ENCODE measurements at regions not wholly inside any gene's neighbourhood (a gene's known extent, or its start where the extent isn't known, plus 50 kb on each side); places are given as distances from the start of the nearest gene placed in this dataset.
A peak's percentile ranks its signal among the peaks of the same experiment; 100 is the strongest.

DNA sequence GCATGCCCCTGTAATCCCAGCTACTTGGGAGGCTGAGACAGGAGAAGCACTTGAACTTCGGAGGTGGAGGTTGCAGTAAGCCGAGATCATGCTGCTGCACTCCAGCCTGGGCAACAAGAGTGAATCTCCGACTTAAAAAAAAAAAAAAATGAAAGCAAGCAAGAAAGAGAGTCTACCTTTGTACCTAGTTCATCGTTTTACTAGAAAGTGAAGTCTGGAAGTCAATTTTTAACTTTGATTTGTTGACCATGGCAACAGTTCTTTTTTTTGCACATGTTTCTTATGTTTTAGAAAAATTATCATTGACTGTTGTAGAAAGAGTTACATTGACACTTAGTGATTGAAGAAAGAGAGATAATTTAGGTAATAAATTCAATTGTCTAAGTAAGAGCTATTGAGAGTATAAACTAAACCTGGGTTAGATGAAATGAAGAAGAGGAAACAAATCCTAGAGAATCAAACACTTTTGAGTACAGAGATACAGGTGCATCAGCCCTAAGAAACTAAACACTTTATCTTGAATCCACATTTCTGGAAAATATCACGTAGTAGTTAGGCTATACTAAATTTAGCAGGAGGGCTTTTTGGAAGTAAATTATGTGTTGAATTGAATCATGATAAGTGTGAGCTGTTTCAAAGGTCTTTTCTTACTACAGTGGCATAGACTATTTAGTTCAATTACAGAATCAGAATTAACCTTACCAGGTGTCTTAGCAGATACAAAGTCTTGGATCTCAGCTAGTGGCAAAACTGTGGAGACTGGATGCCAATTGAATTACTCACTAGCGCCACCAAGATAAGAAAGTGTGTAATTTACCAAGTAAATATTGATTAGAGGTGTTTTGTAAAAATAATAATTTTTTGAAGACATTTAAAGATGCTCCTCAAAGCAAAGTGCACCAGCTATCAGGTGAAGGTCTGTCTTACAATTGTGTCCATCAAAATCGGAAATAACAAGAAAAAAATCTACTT is 303.4 kb upstream of the NRXN1 start:
- TF ChIP-seq, protein P1, sequence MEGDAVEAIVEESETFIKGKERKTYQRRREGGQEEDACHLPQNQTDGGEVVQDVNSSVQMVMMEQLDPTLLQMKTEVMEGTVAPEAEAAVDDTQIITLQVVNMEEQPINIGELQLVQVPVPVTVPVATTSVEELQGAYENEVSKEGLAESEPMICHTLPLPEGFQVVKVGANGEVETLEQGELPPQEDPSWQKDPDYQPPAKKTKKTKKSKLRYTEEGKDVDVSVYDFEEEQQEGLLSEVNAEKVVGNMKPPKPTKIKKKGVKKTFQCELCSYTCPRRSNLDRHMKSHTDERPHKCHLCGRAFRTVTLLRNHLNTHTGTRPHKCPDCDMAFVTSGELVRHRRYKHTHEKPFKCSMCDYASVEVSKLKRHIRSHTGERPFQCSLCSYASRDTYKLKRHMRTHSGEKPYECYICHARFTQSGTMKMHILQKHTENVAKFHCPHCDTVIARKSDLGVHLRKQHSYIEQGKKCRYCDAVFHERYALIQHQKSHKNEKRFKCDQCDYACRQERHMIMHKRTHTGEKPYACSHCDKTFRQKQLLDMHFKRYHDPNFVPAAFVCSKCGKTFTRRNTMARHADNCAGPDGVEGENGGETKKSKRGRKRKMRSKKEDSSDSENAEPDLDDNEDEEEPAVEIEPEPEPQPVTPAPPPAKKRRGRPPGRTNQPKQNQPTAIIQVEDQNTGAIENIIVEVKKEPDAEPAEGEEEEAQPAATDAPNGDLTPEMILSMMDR (IDR thresholded peaks at IDR 0.05): peak in 2 of 4 donors; percentile 21 to 39
- no peak for TF ChIP-seq POLR2A (IDR thresholded peaks at IDR 0.05)
- peak overlapping the region in 1 of 3 donors; percentile 19 for H3K4me3 ChIP-seq
- whole genome bisulfite sequencing (ENCODE audit: insufficient coverage, low coverage, low lambda C conversion rate, missing lambda C conversion rate): 29% methylated on average over 7 of the region's 7 CpGs
- intact Hi-C loops (cut with DNase I): no loop called here
- peak; percentile 52 to 91 (median 80) for ATAC-seq
- peaks cover 0 to 17% (median 0%) of the 10 kb centered on the region in 4 donors for H3K4me1 ChIP-seq
- H3K9me3 ChIP-seq: no peaks in the 10 kb centered on the region
- no peaks in the 10 kb centered on the region for H3K27me3 ChIP-seq
- no peak overlapping the region for H3K27ac ChIP-seq
- no peaks in the 10 kb centered on the region for H3K36me3 ChIP-seq
- DNase-seq: no peak

DNA sequence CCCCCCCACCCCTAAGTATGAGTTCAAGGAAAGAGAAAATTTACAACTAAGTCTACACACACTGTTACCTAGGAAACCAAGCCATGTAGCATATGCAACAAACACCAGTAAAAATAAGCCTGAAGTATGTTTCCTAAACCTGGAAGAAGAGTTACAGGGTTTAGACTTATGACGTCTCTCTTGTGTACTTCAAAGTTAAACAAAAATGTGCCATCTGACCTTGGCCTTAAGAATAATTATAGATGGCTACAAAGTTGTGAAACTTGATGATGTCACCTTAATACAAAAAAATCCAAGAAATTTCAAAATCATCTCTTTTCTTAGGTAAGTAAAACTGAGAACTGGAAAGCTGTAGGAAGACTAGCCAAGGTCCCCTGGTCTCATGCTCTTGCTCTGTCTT is 297.6 kb upstream of the NRXN1 start:
- Histone ChIP-seq H3K9me3 (no peaks in the 10 kb centered on the region), H3K4me1 (peaks cover 0 to 5% (median 0%) of the 10 kb centered on the region in 4 donors), H3K27ac (no peak overlapping the region), H3K4me3 (no peak overlapping the region), H3K36me3 (no peaks in the 10 kb centered on the region), H3K27me3 (no peaks in the 10 kb centered on the region)
- intact Hi-C loops (cut with DNase I): no loop called here
- WGBS (ENCODE audit: insufficient coverage, low coverage, low lambda C conversion rate, missing lambda C conversion rate): 21% methylated on average over 1 of the region's 1 CpG
- no peak for TF ChIP-seq POLR2A (IDR thresholded peaks at IDR 0.05)
- TF ChIP-seq, protein P1 (IDR thresholded peaks at IDR 0.05): no peak
- DNase-seq: no peak
- no peak for ATAC-seq

DNA sequence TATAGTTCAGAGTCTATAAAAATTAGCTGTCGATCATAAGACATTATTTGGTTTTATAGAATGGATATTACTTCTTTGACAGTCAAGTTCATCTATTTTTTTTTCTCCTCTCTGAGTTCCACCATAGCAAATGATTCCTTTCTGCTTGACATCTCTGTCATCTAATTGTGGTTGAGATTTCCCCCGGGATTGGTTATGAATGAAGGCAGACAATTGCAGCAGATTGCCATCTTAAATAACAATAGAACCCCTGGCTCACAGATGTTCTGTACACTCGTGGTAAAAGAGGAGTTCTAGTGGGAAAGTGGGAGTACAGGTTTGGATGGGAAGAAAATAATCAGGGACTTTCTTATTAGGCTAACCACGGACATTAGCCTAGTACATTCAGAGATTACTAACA is 292.1 kb upstream of the NRXN1 start:
- H3K4me3 ChIP-seq: no peak overlapping the region
- no peaks in the 10 kb centered on the region for H3K9me3 ChIP-seq
- no peaks in the 10 kb centered on the region for H3K27me3 ChIP-seq
- intact Hi-C loops (cut with DNase I): no loop called here
- no peak for DNase-seq
- WGBS (ENCODE audit: insufficient coverage, low coverage, low lambda C conversion rate, missing lambda C conversion rate): 74% methylated on average over 4 of the region's 4 CpGs
- no peak overlapping the region for H3K27ac ChIP-seq
- no peak for TF ChIP-seq POLR2A (IDR thresholded peaks at IDR 0.05)
- TF ChIP-seq, protein P1 (IDR thresholded peaks at IDR 0.05): no peak
- no peaks in the 10 kb centered on the region for H3K4me1 ChIP-seq
- no peak for ATAC-seq
- no peaks in the 10 kb centered on the region for H3K36me3 ChIP-seq

DNA sequence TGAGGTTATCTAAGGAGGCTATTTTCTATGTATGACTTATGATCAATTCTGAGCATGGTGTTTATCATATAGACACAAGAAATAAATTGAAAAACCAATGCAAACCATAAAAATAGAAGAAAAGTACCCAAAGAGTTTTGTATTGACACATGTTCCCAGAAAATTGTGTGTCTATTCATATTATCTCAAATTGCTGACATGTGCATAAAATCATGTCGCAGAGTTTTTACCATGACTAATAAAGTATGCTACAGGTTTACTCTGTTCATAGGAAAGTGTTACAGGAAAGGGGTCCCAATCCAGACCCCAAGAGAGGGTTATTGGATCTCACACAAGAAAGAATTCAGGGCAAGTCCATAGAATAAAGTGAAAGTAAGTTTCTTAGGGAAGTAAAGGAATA is 290.7 kb upstream of the NRXN1 start:
- 93% methylated on average over 1 of the region's 1 CpG for WGBS (ENCODE audit: insufficient coverage, low coverage, low lambda C conversion rate, missing lambda C conversion rate)
- DNase-seq: no peak
- H3K4me3 ChIP-seq: no peak overlapping the region
- H3K27ac ChIP-seq: no peak overlapping the region
- intact Hi-C loops (cut with DNase I): no loop called here
- no peaks in the 10 kb centered on the region for H3K9me3 ChIP-seq
- no peaks in the 10 kb centered on the region for H3K4me1 ChIP-seq
- TF ChIP-seq, protein P1 (IDR thresholded peaks at IDR 0.05): no peak
- TF ChIP-seq POLR2A (IDR thresholded peaks at IDR 0.05): no peak
- H3K36me3 ChIP-seq: no peaks in the 10 kb centered on the region
- ATAC-seq: no peak
- no peaks in the 10 kb centered on the region for H3K27me3 ChIP-seq

All from right lobe of liver (tissue), 6 donors.